B cell (primary cell): ENCODE measurements at regions not wholly inside any gene's neighbourhood (a gene's known extent, or its start where the extent isn't known, plus 50 kb on each side); places are given as distances from the start of the nearest gene placed in this dataset.

Source experiments
- ATAC-seq: fragments of 200-7000 bp; cut with Tn5 transposase; one replicate; pipeline ENCODE4 v1.10.0; 2021; ENCODE audit warnings: low read depth, mild to moderate bottlenecking, moderate number of reproducible peaks, moderate library complexity
- CTCF ChIA-PET: fragments of 350-600 bp; sonication (Branson Sonifier 250); formaldehyde crosslinking; loops from one replicate; lab custom pipeline; 2021; ENCODE audit warnings: antibody characterized with exemption, inconsistent platforms; lab: Charles Lee
- POLR2A ChIA-PET: fragments of 350-600 bp; sonication (Branson Sonifier 250); formaldehyde crosslinking; loops from one replicate; lab custom pipeline; 2021; ENCODE audit warnings: antibody characterized with exemption; lab: Charles Lee
- DNase-seq: peaks from one replicate; pipeline ENCODE4 v3.0.0; 2013
- H2AFZ ChIP-seq: 2 replicates; pipeline ENCODE4 v1.6.1; 2012; ENCODE audit warnings: mild to moderate bottlenecking, low read depth, low read length; ENCODE audit not compliant: insufficient read depth, poor library complexity, severe bottlenecking
- H3K27ac ChIP-seq, 2 donors: 1 replicate in 1 of 2; 2 replicates in 1 of 2; pipeline ENCODE4 v1.5.1; 2012 to 2013; ENCODE audit warnings: low read length in 2 of 2, mild to moderate bottlenecking in 2 of 2, moderate library complexity in 1 of 2
- H3K27me3 ChIP-seq, 4 experiments: fragments of 200-600 bp in 1 of 4; sonication (generic) in 1 of 4; replicated peaks in 1 of 4; 1 replicate in 2 of 4; 2 replicates in 2 of 4; pipeline versions ENCODE4 v1.6.1 to v1.7.0; 2013 to 2016; ENCODE audit warnings: low read length in 3 of 4, mild to moderate bottlenecking in 2 of 4, mixed read lengths in 1 of 4, moderate library complexity in 1 of 4; ENCODE audit not compliant: insufficient read depth in 4 of 4, control insufficient read depth in 3 of 4; ENCODE audit errors: control extremely low read depth in 1 of 4
- H3K36me3 ChIP-seq, 2 experiments: replicated peaks in 1 of 2; 1 replicate in 1 of 2; 2 replicates in 1 of 2; pipeline versions ENCODE4 v1.6.1 to v1.7.1; 2013; ENCODE audit warnings: low read length in 1 of 2; ENCODE audit not compliant: insufficient read depth in 2 of 2, control insufficient read depth in 1 of 2; ENCODE audit errors: control extremely low read depth in 1 of 2, extremely low read depth in 1 of 2
- H3K4me1 ChIP-seq, 2 donors: fragments of 200-600 bp in 1 of 2; sonication (generic) in 1 of 2; 1 replicate in 1 of 2; 2 replicates in 1 of 2; pipeline versions ENCODE4 v1.5.1 to v1.6.1; 2013 to 2017; ENCODE audit warnings: low read length in 2 of 2; ENCODE audit not compliant: control insufficient read depth in 2 of 2, insufficient read depth in 2 of 2
- H3K4me2 ChIP-seq: replicated peaks from 2 replicates; pipeline ENCODE3; 2012; ENCODE audit warnings: mild to moderate bottlenecking, low read depth, low read length; ENCODE audit not compliant: poor library complexity, severe bottlenecking
- H3K4me3 ChIP-seq, 5 experiments: fragments of 200-600 bp in 1 of 5; sonication (generic) in 1 of 5; 1 replicate in 3 of 5; 2 replicates in 2 of 5; pipeline versions ENCODE4 v1.5.1 to v1.7.0; 2011 to 2016; ENCODE audit warnings: low read length in 4 of 5, mild to moderate bottlenecking in 4 of 5, low read depth in 2 of 5, control low read depth in 1 of 5, moderate library complexity in 1 of 5; ENCODE audit not compliant: insufficient read depth in 1 of 5; ENCODE audit errors: control extremely low read depth in 1 of 5, extremely low read depth in 1 of 5
- H3K79me2 ChIP-seq: fragments of 200-600 bp; sonication (generic); one replicate; pipeline ENCODE4 v1.6.0; 2016; ENCODE audit warnings: low read length; ENCODE audit not compliant: control insufficient read depth, insufficient read depth
- H3K9ac ChIP-seq: fragments of 200-600 bp; sonication (generic); 2 replicates; pipeline ENCODE4 v1.6.1; 2017; ENCODE audit warnings: mild to moderate bottlenecking, low read length, moderate library complexity
- H3K9me3 ChIP-seq, 3 donors: one replicate each; pipeline versions ENCODE4 v1.6.1 to v1.7.1; 2013; ENCODE audit warnings: low read length in 2 of 3; ENCODE audit not compliant: control insufficient read depth in 2 of 3, insufficient read depth in 1 of 3; ENCODE audit errors: control extremely low read depth in 1 of 3
- H4K20me1 ChIP-seq: 2 replicates; pipeline ENCODE4 v1.6.0; 2012; ENCODE audit warnings: mild to moderate bottlenecking, low read length; ENCODE audit not compliant: insufficient read depth, control insufficient read depth, poor library complexity, severe bottlenecking
- H3K27ac Mint-ChIP-seq: one replicate; pipeline ENCODE4 v1.8.0; 2021; ENCODE audit warnings: mixed read lengths
- H3K27me3 Mint-ChIP-seq: one replicate; pipeline ENCODE4 v1.8.0; 2021; ENCODE audit warnings: mixed read lengths
- H3K4me1 Mint-ChIP-seq: one replicate; pipeline ENCODE4 v1.8.0; 2021; ENCODE audit warnings: mixed read lengths
- H3K4me3 Mint-ChIP-seq: one replicate; pipeline ENCODE4 v1.8.0; 2021; ENCODE audit warnings: mixed read lengths
- H3K9me3 Mint-ChIP-seq: one replicate; pipeline ENCODE4 v1.8.0; 2022; ENCODE audit warnings: mixed read lengths; ENCODE audit not compliant: insufficient read depth
- EZH2 ChIP-seq: IDR thresholded peaks from 2 replicates; pipeline ENCODE4 v1.6.1; 2012; ENCODE audit warnings: borderline replicate concordance, low read depth, mild to moderate bottlenecking, moderate library complexity, low read length; ENCODE audit not compliant: insufficient read depth, poor library complexity, severe bottlenecking
- WGBS: methylation state at CpG from one replicate; pipeline ENCODE4 v1.1.5; 2013; ENCODE audit warnings: missing lambda C conversion rate; ENCODE audit not compliant: insufficient coverage; 5-methylcytosine and 5-hydroxymethylcytosine counted together
- intact Hi-C: fragments of 100-400 bp; cut with micrococcal nuclease; formaldehyde crosslinking; loops from one replicate; pipeline ENCODE4 v1.10.0; 2022
- TF ChIP-seq, protein P1 (sequence below): fragments of 200-600 bp; IDR thresholded peaks from one replicate; pipeline ENCODE4 v1.8.0; 2022; ENCODE audit warnings: antibody characterized with exemption, mild to moderate bottlenecking

GRCh38 chr2:82735336-82735735, 1723.7 kb downstream of the SUCLG1 start:
- ATAC-seq = no peak
- Mint-ChIP-seq H3K9me3 (no peaks in the 10 kb centered on the region), H3K4me1 (no peaks in the 10 kb centered on the region), H3K4me3 (no peak overlapping the region), H3K27me3 (no peaks in the 10 kb centered on the region), H3K27ac (no peak overlapping the region)
- Histone ChIP-seq H4K20me1 (no peaks in the 10 kb centered on the region), H2AFZ (no peak overlapping the region), H3K4me2 (no peak overlapping the region), H3K4me1 (no peaks in the 10 kb centered on the region), H3K79me2 (no peaks in the 10 kb centered on the region), H3K9ac (no peak overlapping the region), H3K27ac (no peak overlapping the region), H3K36me3 (no peaks in the 10 kb centered on the region), H3K4me3 (no peak overlapping the region), H3K9me3 (peaks cover 0 to 15% (median 0%) of the 10 kb centered on the region in 3 donors), H3K27me3 (no peaks in the 10 kb centered on the region)
- 94% methylated on average over 2 of the region's 2 CpGs for WGBS
- ChIA-PET CTCF (no interaction called here), POLR2A (no interaction called here)
- intact Hi-C loops = no loop called here
- TF ChIP-seq EZH2 = no peak
- TF ChIP-seq, protein P1, sequence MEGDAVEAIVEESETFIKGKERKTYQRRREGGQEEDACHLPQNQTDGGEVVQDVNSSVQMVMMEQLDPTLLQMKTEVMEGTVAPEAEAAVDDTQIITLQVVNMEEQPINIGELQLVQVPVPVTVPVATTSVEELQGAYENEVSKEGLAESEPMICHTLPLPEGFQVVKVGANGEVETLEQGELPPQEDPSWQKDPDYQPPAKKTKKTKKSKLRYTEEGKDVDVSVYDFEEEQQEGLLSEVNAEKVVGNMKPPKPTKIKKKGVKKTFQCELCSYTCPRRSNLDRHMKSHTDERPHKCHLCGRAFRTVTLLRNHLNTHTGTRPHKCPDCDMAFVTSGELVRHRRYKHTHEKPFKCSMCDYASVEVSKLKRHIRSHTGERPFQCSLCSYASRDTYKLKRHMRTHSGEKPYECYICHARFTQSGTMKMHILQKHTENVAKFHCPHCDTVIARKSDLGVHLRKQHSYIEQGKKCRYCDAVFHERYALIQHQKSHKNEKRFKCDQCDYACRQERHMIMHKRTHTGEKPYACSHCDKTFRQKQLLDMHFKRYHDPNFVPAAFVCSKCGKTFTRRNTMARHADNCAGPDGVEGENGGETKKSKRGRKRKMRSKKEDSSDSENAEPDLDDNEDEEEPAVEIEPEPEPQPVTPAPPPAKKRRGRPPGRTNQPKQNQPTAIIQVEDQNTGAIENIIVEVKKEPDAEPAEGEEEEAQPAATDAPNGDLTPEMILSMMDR = no peak
- DNase-seq = no peak

- H3K27ac Mint-ChIP-seq = no peak overlapping the region
- no peaks in the 10 kb centered on the region for H3K4me1 Mint-ChIP-seq
- no peak overlapping the region for H2AFZ ChIP-seq
- no peaks in the 10 kb centered on the region for H3K27me3 ChIP-seq
- no peak for ATAC-seq
- CTCF ChIA-PET = no interaction called here
- H4K20me1 ChIP-seq = no peaks in the 10 kb centered on the region
- peaks cover 0 to 14% (median 0%) of the 10 kb centered on the region in 3 donors for H3K9me3 ChIP-seq
- H3K27ac ChIP-seq = no peak overlapping the region
- TF ChIP-seq, protein P1 = no peak
- no peak for TF ChIP-seq EZH2
- no peak overlapping the region for H3K4me3 Mint-ChIP-seq
- H3K79me2 ChIP-seq = no peaks in the 10 kb centered on the region
- no peaks in the 10 kb centered on the region for H3K9me3 Mint-ChIP-seq
- POLR2A ChIA-PET = no interaction called here
- H3K36me3 ChIP-seq = no peaks in the 10 kb centered on the region
- no peak overlapping the region for H3K4me3 ChIP-seq
- intact Hi-C loops = no loop called here
- DNase-seq = no peak
- H3K4me2 ChIP-seq = no peak overlapping the region
- H3K4me1 ChIP-seq = no peaks in the 10 kb centered on the region
- no peaks in the 10 kb centered on the region for H3K27me3 Mint-ChIP-seq
- WGBS = no CpG with 5 or more reads among the region's 4 CpGs
- no peak overlapping the region for H3K9ac ChIP-seq
These were observed 1727.3 kb downstream of the SUCLG1 start for GRCh38 chr2:82731824-82732223.
